A549 (cell line): ENCODE measurements at regions not wholly inside any gene's neighbourhood (a gene's known extent, or its start where the extent isn't known, plus 50 kb on each side); places are given as distances from the start of the nearest gene placed in this dataset.

ENCODE experiments used
- EP300 ChIP-seq, 2 experiments: fragments of >200 bp; sonication (Bioruptor Twin); formaldehyde crosslinking; IDR thresholded peaks; 2 replicates in 1 of 2; 3 replicates in 1 of 2; pipeline ENCODE4 v1.6.1; 2016 to 2017
- PHF8 ChIP-seq: fragments of 200-600 bp; sonication (generic); IDR thresholded peaks from 2 replicates; pipeline ENCODE4 v1.6.1; 2016; ENCODE audit warnings: low read depth, mild to moderate bottlenecking, antibody characterized with exemption, moderate library complexity, borderline replicate concordance
- REST ChIP-seq: fragments of 200-600 bp; sonication (generic); IDR thresholded peaks from 2 replicates; pipeline ENCODE4 v1.6.1; 2016; ENCODE audit warnings: antibody characterized with exemption, mild to moderate bottlenecking, moderate library complexity

DNA sequence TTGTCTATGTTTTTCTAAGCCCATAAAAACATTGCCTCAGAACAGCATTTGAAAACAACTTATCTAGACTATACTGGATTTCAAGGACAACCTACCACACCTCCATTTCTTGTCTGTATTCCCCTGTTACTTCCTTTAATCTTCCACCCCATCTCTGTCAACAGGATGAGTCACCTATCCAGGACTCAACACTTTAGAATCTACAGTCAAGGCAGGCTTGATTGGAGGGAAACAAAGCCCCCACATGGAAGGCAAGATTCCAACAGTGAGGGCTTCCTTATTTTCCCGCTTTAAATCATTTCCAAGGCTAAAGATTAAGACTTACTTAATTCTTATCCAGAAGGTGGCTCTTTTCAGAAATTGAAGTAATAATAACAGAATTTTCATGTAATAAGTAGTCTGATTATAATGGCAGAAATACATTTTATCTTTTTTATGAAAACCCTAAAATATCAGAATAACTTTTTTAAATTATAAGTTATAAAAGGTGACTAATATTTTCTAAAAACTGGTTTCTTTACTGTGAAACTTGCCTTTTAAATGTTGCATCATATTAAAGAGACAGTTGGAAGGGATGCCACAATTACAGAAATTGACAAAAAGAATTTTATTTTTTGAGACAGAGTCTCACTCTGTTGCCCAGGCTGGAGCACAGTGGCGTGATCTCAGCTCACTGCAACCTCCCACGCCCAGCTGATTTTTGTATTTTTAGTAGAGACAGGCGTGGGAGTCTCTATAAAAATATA, 138.7 kb upstream of the CCDC150 start:
- TF ChIP-seq PHF8, result no peak
- no peak for TF ChIP-seq REST
- TF ChIP-seq EP300 (IDR thresholded peaks at IDR 0.05), result no peak
